Smooth muscle cell (in vitro differentiated cells): ENCODE measurements at regions not wholly inside any gene's neighbourhood (a gene's known extent, or its start where the extent isn't known, plus 50 kb on each side); places are given as distances from the start of the nearest gene placed in this dataset.

ENCODE experiments used
- DNase-seq: peaks from one replicate; lab custom pipeline; 2025; ENCODE audit not compliant: unreplicated experiment; lab: John Stamatoyannopoulos, UW
- H2AFZ ChIP-seq: fragments of 200-600 bp; sonication (generic); 2 replicates; pipeline ENCODE4 v1.6.0; 2016; ENCODE audit warnings: antibody characterized with exemption, low read depth, mild to moderate bottlenecking
- H3F3A ChIP-seq: fragments of 200-600 bp; sonication (generic); 2 replicates; pipeline ENCODE4 v1.6.0; 2017; ENCODE audit warnings: antibody characterized with exemption, low read depth
- H3K27ac ChIP-seq: fragments of 200-600 bp; sonication (generic); 2 replicates; pipeline ENCODE4 v1.5.1; 2016; ENCODE audit warnings: low read depth, mild to moderate bottlenecking
- H3K27me3 ChIP-seq: fragments of 200-600 bp; sonication (generic); 2 replicates; pipeline ENCODE4 v1.6.1; 2016; ENCODE audit warnings: low read depth, mild to moderate bottlenecking
- H3K36me3 ChIP-seq: fragments of 200-600 bp; sonication (generic); 2 replicates; pipeline ENCODE4 v1.5.1; 2016; ENCODE audit warnings: low read depth
- H3K4me1 ChIP-seq: fragments of 200-600 bp; sonication (generic); 2 replicates; pipeline ENCODE4 v1.5.1; 2016; ENCODE audit warnings: low read depth
- H3K4me2 ChIP-seq: fragments of 200-600 bp; sonication (generic); 2 replicates; pipeline ENCODE4 v1.6.0; 2016; ENCODE audit warnings: mild to moderate bottlenecking
- H3K4me3 ChIP-seq: fragments of 200-600 bp; sonication (generic); 2 replicates; pipeline ENCODE4 v1.5.1; 2016; ENCODE audit warnings: mild to moderate bottlenecking
- H3K79me2 ChIP-seq: fragments of 200-600 bp; sonication (generic); 2 replicates; pipeline ENCODE4 v1.6.0; 2016; ENCODE audit warnings: low read depth, mild to moderate bottlenecking
- H3K9ac ChIP-seq: fragments of 200-600 bp; sonication (generic); 2 replicates; pipeline ENCODE4 v1.6.0; 2016; ENCODE audit warnings: low read depth
- H3K9me3 ChIP-seq: fragments of 200-600 bp; sonication (generic); replicated peaks from 2 replicates; pipeline ENCODE4 v1.5.1; 2016; ENCODE audit warnings: low read depth
- H4K20me1 ChIP-seq: fragments of 200-600 bp; sonication (generic); 2 replicates; pipeline ENCODE4 v1.6.0; 2016; ENCODE audit warnings: low read depth
- WGBS: methylation state at CpG from one replicate; pipeline ENCODE4 v1.1.7; 2016; ENCODE audit warnings: low lambda C conversion rate; 5-methylcytosine and 5-hydroxymethylcytosine counted together
- TF ChIP-seq, protein P1 (sequence below): fragments of 200-600 bp; sonication (generic); IDR thresholded peaks from 2 replicates; pipeline ENCODE4 v1.5.1; 2017; ENCODE audit warnings: borderline replicate concordance, mild to moderate bottlenecking, antibody characterized with exemption; ENCODE audit not compliant: insufficient read depth, poor library complexity, severe bottlenecking

DNA sequence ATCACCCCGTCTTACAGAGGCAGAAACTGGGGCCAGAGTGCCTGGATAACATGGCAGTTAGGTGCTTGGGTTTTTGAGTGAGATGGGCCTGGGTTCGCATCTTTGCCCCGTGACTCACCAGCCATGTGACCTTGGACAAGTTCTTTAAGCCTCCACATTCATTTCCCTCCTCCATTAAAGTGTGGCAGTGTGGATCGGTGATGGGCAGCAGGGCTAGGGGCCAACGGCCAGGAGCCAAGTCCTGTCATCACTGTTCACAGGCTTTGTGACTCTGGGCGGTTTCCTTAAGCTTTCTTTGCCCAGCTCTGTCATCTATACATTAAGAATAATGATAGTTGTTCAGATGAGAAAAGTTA lies 85.5 kb upstream of the PMEPA1 start:
- Histone ChIP-seq H3K9me3 (no peaks in the 10 kb centered on the region), H3K27me3 (no peaks in the 10 kb centered on the region), H3K4me1 (no peaks in the 10 kb centered on the region), H3K4me2 (no peak overlapping the region), H3K9ac (no peak overlapping the region), H3K36me3 (no peaks in the 10 kb centered on the region), H3F3A (peaks cover 10% of the 10 kb centered on the region), H4K20me1 (no peaks in the 10 kb centered on the region), H3K79me2 (no peaks in the 10 kb centered on the region), H2AFZ (no peak overlapping the region), H3K27ac (no peak overlapping the region), H3K4me3 (no peak overlapping the region)
- 50% methylated on average over 6 of the region's 6 CpGs for WGBS
- no peak for DNase-seq
- TF ChIP-seq, protein P1, sequence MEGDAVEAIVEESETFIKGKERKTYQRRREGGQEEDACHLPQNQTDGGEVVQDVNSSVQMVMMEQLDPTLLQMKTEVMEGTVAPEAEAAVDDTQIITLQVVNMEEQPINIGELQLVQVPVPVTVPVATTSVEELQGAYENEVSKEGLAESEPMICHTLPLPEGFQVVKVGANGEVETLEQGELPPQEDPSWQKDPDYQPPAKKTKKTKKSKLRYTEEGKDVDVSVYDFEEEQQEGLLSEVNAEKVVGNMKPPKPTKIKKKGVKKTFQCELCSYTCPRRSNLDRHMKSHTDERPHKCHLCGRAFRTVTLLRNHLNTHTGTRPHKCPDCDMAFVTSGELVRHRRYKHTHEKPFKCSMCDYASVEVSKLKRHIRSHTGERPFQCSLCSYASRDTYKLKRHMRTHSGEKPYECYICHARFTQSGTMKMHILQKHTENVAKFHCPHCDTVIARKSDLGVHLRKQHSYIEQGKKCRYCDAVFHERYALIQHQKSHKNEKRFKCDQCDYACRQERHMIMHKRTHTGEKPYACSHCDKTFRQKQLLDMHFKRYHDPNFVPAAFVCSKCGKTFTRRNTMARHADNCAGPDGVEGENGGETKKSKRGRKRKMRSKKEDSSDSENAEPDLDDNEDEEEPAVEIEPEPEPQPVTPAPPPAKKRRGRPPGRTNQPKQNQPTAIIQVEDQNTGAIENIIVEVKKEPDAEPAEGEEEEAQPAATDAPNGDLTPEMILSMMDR = no peak

DNA sequence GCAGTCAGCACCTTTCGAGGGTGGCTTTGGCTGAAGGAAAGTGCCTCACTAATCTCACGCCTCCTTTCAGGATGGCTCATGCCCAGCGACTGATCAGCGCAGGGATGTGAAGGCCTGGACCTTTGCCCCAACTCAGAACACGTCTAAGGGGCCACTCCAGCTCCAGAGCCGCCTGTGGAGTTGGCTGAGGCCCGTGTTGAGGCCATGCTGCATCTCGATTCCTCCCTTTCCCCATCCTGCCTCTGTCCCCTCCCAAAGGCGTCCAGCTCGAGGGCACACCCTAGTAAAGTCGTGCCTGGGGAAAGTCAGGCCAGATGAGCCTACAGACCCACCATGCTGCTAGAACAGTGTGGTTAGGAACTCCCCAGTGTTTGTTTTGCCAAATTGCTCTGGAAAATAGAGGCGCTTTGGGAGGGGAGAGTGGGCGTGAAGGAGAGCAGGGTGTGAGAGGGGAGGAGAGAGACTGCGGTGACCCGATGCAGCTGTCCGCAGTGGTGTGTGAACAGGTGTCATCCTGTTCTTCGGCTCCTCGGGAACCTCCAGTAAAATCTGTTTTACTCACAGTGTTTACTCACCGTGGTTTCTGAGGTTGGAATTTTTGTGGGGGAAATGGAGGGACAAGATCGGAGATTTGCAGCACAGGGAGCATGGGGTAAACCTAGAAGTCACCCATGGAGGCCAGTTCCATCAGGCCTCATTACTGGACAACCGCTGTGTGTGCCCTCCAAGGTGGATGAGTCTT lies 85.0 kb upstream of the PMEPA1 start:
- no peak overlapping the region for H3K9ac ChIP-seq
- no peak overlapping the region for H2AFZ ChIP-seq
- H3K27ac ChIP-seq = no peak overlapping the region
- 63% methylated on average over 21 of the region's 21 CpGs for WGBS
- no peaks in the 10 kb centered on the region for H3K79me2 ChIP-seq
- H3F3A ChIP-seq = peaks cover 10% of the 10 kb centered on the region
- H3K4me3 ChIP-seq = no peak overlapping the region
- TF ChIP-seq, protein P1 = no peak
- H3K27me3 ChIP-seq = no peaks in the 10 kb centered on the region
- no peaks in the 10 kb centered on the region for H3K36me3 ChIP-seq
- H3K4me1 ChIP-seq = no peaks in the 10 kb centered on the region
- H3K4me2 ChIP-seq = no peak overlapping the region
- no peaks in the 10 kb centered on the region for H4K20me1 ChIP-seq
- no peaks in the 10 kb centered on the region for H3K9me3 ChIP-seq
- DNase-seq = no peak

DNA sequence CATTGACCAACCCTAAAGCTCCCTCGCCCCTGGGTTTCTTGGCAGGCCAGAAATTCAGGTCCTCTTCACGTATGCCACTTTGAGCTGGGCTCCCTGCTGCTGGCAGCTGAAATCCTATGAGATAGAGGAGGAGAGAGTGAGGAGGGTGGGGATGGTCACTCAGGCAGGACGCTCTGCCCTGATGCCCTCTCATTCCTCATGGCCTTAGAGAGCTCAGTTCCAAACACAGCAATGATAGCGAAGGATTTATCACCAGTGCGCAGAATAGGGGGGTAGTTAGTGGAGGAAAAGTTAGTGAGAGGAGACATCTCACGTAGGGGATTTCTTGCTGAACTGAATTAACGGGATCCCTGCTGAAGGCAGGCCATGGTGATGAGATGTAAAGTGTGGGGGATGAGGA lies 84.2 kb upstream of the PMEPA1 start:
- TF ChIP-seq, protein P1 = no peak
- Histone ChIP-seq H3F3A (peaks cover 10% of the 10 kb centered on the region), H3K4me2 (no peak overlapping the region), H3K36me3 (no peaks in the 10 kb centered on the region), H3K79me2 (no peaks in the 10 kb centered on the region), H3K27ac (no peak overlapping the region), H3K9me3 (no peaks in the 10 kb centered on the region), H2AFZ (no peak overlapping the region), H4K20me1 (no peaks in the 10 kb centered on the region), H3K9ac (no peak overlapping the region), H3K4me3 (no peak overlapping the region), H3K27me3 (no peaks in the 10 kb centered on the region), H3K4me1 (no peaks in the 10 kb centered on the region)
- WGBS = 97% methylated on average over 7 of the region's 7 CpGs
- no peak for DNase-seq

DNA sequence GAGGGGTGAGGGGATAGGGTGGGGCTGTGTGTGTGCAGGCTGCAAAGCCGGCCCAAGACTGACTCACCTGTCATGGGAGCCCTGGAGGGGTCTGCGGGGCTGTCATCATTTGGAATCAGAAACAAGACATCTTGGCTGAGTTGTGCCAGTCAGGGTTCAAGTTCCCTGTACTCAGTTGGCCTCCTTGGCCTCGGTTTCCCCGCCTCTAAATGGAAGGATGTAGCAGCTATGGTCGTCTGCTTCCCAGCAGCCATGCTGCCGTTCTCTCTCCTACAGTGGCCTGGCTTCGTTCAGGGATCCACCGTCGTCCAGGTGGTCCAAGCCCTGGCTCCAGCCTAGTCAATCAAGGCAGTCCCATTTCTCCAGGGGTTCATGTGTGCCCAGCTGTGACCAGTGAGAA lies 83.6 kb upstream of the PMEPA1 start:
- H3K36me3 ChIP-seq = no peaks in the 10 kb centered on the region
- H4K20me1 ChIP-seq = no peaks in the 10 kb centered on the region
- no peaks in the 10 kb centered on the region for H3K4me1 ChIP-seq
- no peaks in the 10 kb centered on the region for H3K27me3 ChIP-seq
- H2AFZ ChIP-seq = no peak overlapping the region
- no peak overlapping the region for H3K9ac ChIP-seq
- H3K9me3 ChIP-seq = no peaks in the 10 kb centered on the region
- 96% methylated on average over 9 of the region's 9 CpGs for WGBS
- H3K4me3 ChIP-seq = no peak overlapping the region
- DNase-seq = no peak
- no peaks in the 10 kb centered on the region for H3K79me2 ChIP-seq
- TF ChIP-seq, protein P1 = no peak
- no peak overlapping the region for H3K4me2 ChIP-seq
- H3F3A ChIP-seq = peaks cover 10% of the 10 kb centered on the region
- H3K27ac ChIP-seq = no peak overlapping the region
